ENCODE measurements at regions not wholly inside any gene's neighbourhood (a gene's known extent, or its start where the extent isn't known, plus 50 kb on each side); places are given as distances from the start of the nearest gene placed in this dataset.

DNA sequence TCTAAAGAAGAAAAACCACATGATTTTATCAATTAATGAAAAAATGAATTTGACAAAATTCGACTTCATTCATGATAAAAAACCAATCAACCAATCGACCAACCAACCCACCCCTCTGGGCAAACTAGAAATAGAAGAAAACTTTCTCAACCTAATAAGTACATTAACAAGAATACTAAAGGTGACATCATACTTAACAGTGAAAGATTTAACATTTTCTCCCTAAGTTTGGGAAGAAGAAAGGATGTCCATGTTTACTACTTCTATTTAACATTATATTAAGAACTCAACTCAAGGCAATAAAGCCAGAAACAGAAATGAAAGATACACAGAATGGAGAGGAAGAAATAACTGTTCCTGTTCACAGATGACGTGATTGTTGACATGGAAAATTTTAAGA is 476.1 kb upstream of the MEF2C start:
- H2BK12ac ChIP-seq (ENCODE audit: low read depth, low read length) = no peak overlapping the region
- 95% methylated on average over 3 of the region's 3 CpGs; no CpG with 5 or more reads in 1 of the 2 experiments for WGBS, 2 experiments (ENCODE audit: extremely low coverage in 1 of 2, insufficient coverage in 1 of 2, insufficient read length in 1 of 2, insufficient replicate concordance in 2 of 2, low coverage in 1 of 2, low lambda C conversion rate in 2 of 2, missing lambda C conversion rate in 1 of 2)
- no peak for TF ChIP-seq GTF2F1 (IDR thresholded peaks at IDR 0.05; ENCODE audit: borderline replicate concordance, low read depth, low read length)
- TF ChIP-seq, protein P1, sequence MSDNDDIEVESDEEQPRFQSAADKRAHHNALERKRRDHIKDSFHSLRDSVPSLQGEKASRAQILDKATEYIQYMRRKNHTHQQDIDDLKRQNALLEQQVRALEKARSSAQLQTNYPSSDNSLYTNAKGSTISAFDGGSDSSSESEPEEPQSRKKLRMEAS (IDR thresholded peaks at IDR 0.05) = no peak
- no peak for TF ChIP-seq CTBP2 (IDR thresholded peaks at IDR 0.05; ENCODE audit: borderline replicate concordance, insufficient read depth, insufficient read length, low read length)
- TF ChIP-seq, protein P2, sequence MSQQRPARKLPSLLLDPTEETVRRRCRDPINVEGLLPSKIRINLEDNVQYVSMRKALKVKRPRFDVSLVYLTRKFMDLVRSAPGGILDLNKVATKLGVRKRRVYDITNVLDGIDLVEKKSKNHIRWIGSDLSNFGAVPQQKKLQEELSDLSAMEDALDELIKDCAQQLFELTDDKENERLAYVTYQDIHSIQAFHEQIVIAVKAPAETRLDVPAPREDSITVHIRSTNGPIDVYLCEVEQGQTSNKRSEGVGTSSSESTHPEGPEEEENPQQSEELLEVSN (IDR thresholded peaks at IDR 0.05) = no peak
- TF ChIP-seq, protein P3, sequence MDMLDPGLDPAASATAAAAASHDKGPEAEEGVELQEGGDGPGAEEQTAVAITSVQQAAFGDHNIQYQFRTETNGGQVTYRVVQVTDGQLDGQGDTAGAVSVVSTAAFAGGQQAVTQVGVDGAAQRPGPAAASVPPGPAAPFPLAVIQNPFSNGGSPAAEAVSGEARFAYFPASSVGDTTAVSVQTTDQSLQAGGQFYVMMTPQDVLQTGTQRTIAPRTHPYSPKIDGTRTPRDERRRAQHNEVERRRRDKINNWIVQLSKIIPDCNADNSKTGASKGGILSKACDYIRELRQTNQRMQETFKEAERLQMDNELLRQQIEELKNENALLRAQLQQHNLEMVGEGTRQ (IDR thresholded peaks at IDR 0.05; ENCODE audit: low read length) = no peak
- TF ChIP-seq RXRA (IDR thresholded peaks at IDR 0.05; ENCODE audit: insufficient read depth, low read depth, low read length) = no peak
- no peak for TF ChIP-seq TBP (IDR thresholded peaks at IDR 0.05; ENCODE audit: low read depth, low read length)
- TF ChIP-seq, protein P4, sequence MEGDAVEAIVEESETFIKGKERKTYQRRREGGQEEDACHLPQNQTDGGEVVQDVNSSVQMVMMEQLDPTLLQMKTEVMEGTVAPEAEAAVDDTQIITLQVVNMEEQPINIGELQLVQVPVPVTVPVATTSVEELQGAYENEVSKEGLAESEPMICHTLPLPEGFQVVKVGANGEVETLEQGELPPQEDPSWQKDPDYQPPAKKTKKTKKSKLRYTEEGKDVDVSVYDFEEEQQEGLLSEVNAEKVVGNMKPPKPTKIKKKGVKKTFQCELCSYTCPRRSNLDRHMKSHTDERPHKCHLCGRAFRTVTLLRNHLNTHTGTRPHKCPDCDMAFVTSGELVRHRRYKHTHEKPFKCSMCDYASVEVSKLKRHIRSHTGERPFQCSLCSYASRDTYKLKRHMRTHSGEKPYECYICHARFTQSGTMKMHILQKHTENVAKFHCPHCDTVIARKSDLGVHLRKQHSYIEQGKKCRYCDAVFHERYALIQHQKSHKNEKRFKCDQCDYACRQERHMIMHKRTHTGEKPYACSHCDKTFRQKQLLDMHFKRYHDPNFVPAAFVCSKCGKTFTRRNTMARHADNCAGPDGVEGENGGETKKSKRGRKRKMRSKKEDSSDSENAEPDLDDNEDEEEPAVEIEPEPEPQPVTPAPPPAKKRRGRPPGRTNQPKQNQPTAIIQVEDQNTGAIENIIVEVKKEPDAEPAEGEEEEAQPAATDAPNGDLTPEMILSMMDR (IDR thresholded peaks at IDR 0.05; ENCODE audit: control extremely low read depth in 1 of 3, insufficient read depth in 1 of 3, low read depth in 1 of 3, low read length in 3 of 3) = no peak
- no peak for TF ChIP-seq CBX5 (IDR thresholded peaks at IDR 0.05; ENCODE audit: low read depth, low read length)
- TF ChIP-seq EP300 (IDR thresholded peaks at IDR 0.05; ENCODE audit: borderline replicate concordance in 1 of 2, low read depth in 2 of 2, low read length in 2 of 2) = no peak

More for the DNA sequence above, 476.1 kb upstream of the MEF2C start:
- Histone ChIP-seq H2BK5ac (ENCODE audit: low read depth, low read length) (no peak overlapping the region), H4K5ac (ENCODE audit: insufficient read length, low read depth, low read length) (no peak overlapping the region), H4K20me1 (replicated peaks in 1 of 2; ENCODE audit: control insufficient read depth in 1 of 2, insufficient read depth in 2 of 2, low read length in 2 of 2) (no peaks in the 10 kb centered on the region), H3K4me3 (ENCODE audit: extremely low read depth in 1 of 4, insufficient read depth in 2 of 4, low read depth in 3 of 4, low read length in 4 of 4) (no peak overlapping the region), H3K79me2 (ENCODE audit: control insufficient read depth in 1 of 2, insufficient read depth in 2 of 2, low read length in 2 of 2) (no peaks in the 10 kb centered on the region), H4K8ac (ENCODE audit: extremely low read depth, insufficient read depth, low read length) (no peak overlapping the region), H3K79me1 (ENCODE audit: low read depth, low read length) (no peaks in the 10 kb centered on the region), H3K9ac (replicated peaks in 1 of 4; ENCODE audit: extremely low read depth in 1 of 4, low read depth in 3 of 4, low read length in 3 of 4) (no peak overlapping the region), H2AFZ (ENCODE audit: low read length) (no peak overlapping the region), H3K4me1 (replicated peaks in 1 of 4; ENCODE audit: control insufficient read depth in 3 of 4, insufficient read depth in 4 of 4, low read length in 3 of 4) (no peaks in the 10 kb centered on the region), H3K14ac (ENCODE audit: insufficient read length) (no peak overlapping the region), H3K27ac (ENCODE audit: low read depth, low read length) (no peak overlapping the region), H3K27me3 (replicated peaks in 1 of 4; ENCODE audit: control insufficient read depth in 3 of 4, extremely low read depth in 1 of 4, insufficient read depth in 3 of 4, low read length in 3 of 4) (no peaks in the 10 kb centered on the region), H3K4me2 (ENCODE audit: insufficient read depth in 1 of 2, low read depth in 2 of 2, low read length in 2 of 2) (no peak overlapping the region), H3K23me2 (ENCODE audit: low read depth, low read length) (no peaks in the 10 kb centered on the region), H3K23ac (ENCODE audit: insufficient read length) (no peak overlapping the region), H3K4ac (replicated peaks; ENCODE audit: insufficient read length, low read depth, low read length) (no peak overlapping the region), H3K18ac (ENCODE audit: extremely low read depth, low read length) (no peak overlapping the region), H3K9me3 (ENCODE audit: insufficient read depth in 2 of 2, low read depth in 1 of 2, low read length in 1 of 2) (no peaks in the 10 kb centered on the region), H2BK20ac (ENCODE audit: low read length) (no peak overlapping the region), H4K91ac (replicated peaks; ENCODE audit: insufficient read length, low read length) (no peak overlapping the region), H2BK15ac (ENCODE audit: low read length) (no peak overlapping the region), H3K36me3 (ENCODE audit: control insufficient read depth in 2 of 4, insufficient read depth in 4 of 4, low read length in 3 of 4) (no peaks in the 10 kb centered on the region), H2AK5ac (ENCODE audit: low read depth, low read length) (no peak overlapping the region), H3K56ac (replicated peaks; ENCODE audit: insufficient read length, low read depth, low read length) (no peak overlapping the region), H2BK120ac (replicated peaks; ENCODE audit: low read depth, low read length) (no peak overlapping the region)
- FAIRE-seq = no peak
- DNase-seq (ENCODE audit: low read depth in 1 of 2, low spot score in 2 of 2) = no peak
- CTCF ChIA-PET (ENCODE audit: partially characterized antibody) = no interaction called here
- POLR2A ChIA-PET (ENCODE audit: partially characterized antibody) = no interaction called here
